CD14-positive monocyte (primary cell): ENCODE measurements at regions not wholly inside any gene's neighbourhood (a gene's known extent, or its start where the extent isn't known, plus 50 kb on each side); places are given as distances from the start of the nearest gene placed in this dataset.

Experiments used
- DNase-seq, 3 donors: peaks; one replicate each; pipeline ENCODE4 v3.0.0-alpha.2; 2011 to 2022
- H2AFZ ChIP-seq: 2 replicates; pipeline ENCODE4 v1.6.0; 2012; ENCODE audit warnings: mild to moderate bottlenecking, low read depth, low read length, inconsistent platforms; ENCODE audit not compliant: insufficient read depth, poor library complexity, severe bottlenecking
- H3K27ac ChIP-seq, 2 donors: 1 replicate in 1 of 2; 2 replicates in 1 of 2; pipeline ENCODE4 v1.5.1; 2012 to 2013; ENCODE audit warnings: low read length in 2 of 2, control low read depth in 1 of 2, inconsistent platforms in 1 of 2, low read depth in 1 of 2, mild to moderate bottlenecking in 1 of 2
- H3K27me3 ChIP-seq, 2 donors: one replicate each; pipeline versions ENCODE4 v1.6.0 to v1.6.1; 2011 to 2013; ENCODE audit warnings: low read length in 2 of 2; ENCODE audit not compliant: control insufficient read depth in 2 of 2, insufficient read depth in 2 of 2
- H3K36me3 ChIP-seq, 2 donors: replicated peaks in 1 of 2; 1 replicate in 1 of 2; 2 replicates in 1 of 2; pipeline versions ENCODE4 v1.5.1 to v1.6.1; 2012 to 2013; ENCODE audit warnings: low read length in 2 of 2, control low read depth in 1 of 2, inconsistent platforms in 1 of 2, mild to moderate bottlenecking in 1 of 2; ENCODE audit not compliant: insufficient read depth in 2 of 2, control insufficient read depth in 1 of 2
- H3K4me1 ChIP-seq, 2 donors: 1 replicate in 1 of 2; 2 replicates in 1 of 2; pipeline versions ENCODE4 v1.5.1 to v1.6.1; 2012 to 2013; ENCODE audit warnings: low read length in 2 of 2, control low read depth in 1 of 2, inconsistent platforms in 1 of 2, mild to moderate bottlenecking in 1 of 2, moderate library complexity in 1 of 2; ENCODE audit not compliant: insufficient read depth in 2 of 2, control insufficient read depth in 1 of 2
- H3K4me2 ChIP-seq: replicated peaks from 2 replicates; pipeline ENCODE3; 2012; ENCODE audit warnings: low read length, moderate library complexity, mild to moderate bottlenecking; ENCODE audit not compliant: poor library complexity, severe bottlenecking; ENCODE audit errors: extremely low read depth
- H3K4me3 ChIP-seq, 3 experiments: fragments of 200-600 bp in 1 of 3; sonication (generic) in 1 of 3; replicated peaks in 1 of 3; 1 replicate in 2 of 3; 2 replicates in 1 of 3; pipeline ENCODE4 v1.5.1; 2011 to 2013; ENCODE audit warnings: low read length in 3 of 3, mild to moderate bottlenecking in 3 of 3, control low read depth in 2 of 3, low read depth in 2 of 3, inconsistent platforms in 1 of 3, moderate library complexity in 1 of 3
- H3K79me2 ChIP-seq: 2 replicates; pipeline ENCODE4 v1.6.0; 2012; ENCODE audit warnings: mild to moderate bottlenecking, control low read depth, inconsistent platforms, low read length, moderate library complexity; ENCODE audit not compliant: insufficient read depth
- H3K9ac ChIP-seq: 2 replicates; pipeline ENCODE4 v1.6.0; 2017; ENCODE audit warnings: low read length, mild to moderate bottlenecking; ENCODE audit not compliant: insufficient read depth, poor library complexity, severe bottlenecking
- H3K9me3 ChIP-seq, 2 donors: replicated peaks in 1 of 2; 1 replicate in 1 of 2; 2 replicates in 1 of 2; pipeline versions ENCODE4 v1.5.1 to v1.6.1; 2012 to 2013; ENCODE audit warnings: low read length in 2 of 2, control low read depth in 1 of 2; ENCODE audit not compliant: control insufficient read depth in 1 of 2, insufficient read depth in 1 of 2
- H4K20me1 ChIP-seq: 2 replicates; pipeline ENCODE4 v1.6.0; 2012; ENCODE audit warnings: mild to moderate bottlenecking, low read length, control low read depth, moderate library complexity; ENCODE audit not compliant: insufficient read depth
- H3K27ac Mint-ChIP-seq, 7 donors: one replicate each; pipeline ENCODE4 v1.8.0; 2020; ENCODE audit warnings: mild to moderate bottlenecking in 7 of 7, mixed read lengths in 7 of 7, moderate library complexity in 6 of 7, inconsistent platforms in 2 of 7
- H3K27me3 Mint-ChIP-seq, 3 donors: one replicate each; pipeline ENCODE4 v1.8.0; 2021 to 2022; ENCODE audit warnings: low read depth in 3 of 3, mild to moderate bottlenecking in 3 of 3, mixed read lengths in 3 of 3, moderate library complexity in 3 of 3, inconsistent platforms in 1 of 3
- H3K36me3 Mint-ChIP-seq, 2 donors: one replicate each; pipeline ENCODE4 v1.8.0; 2020; ENCODE audit warnings: mixed read lengths in 2 of 2, inconsistent platforms in 1 of 2, mild to moderate bottlenecking in 1 of 2
- H3K4me1 Mint-ChIP-seq: one replicate; pipeline ENCODE4 v1.8.0; 2020; ENCODE audit warnings: mild to moderate bottlenecking, mixed read lengths
- H3K4me3 Mint-ChIP-seq, 2 donors: one replicate each; pipeline ENCODE4 v1.8.0; 2020; ENCODE audit warnings: mild to moderate bottlenecking in 2 of 2, mixed read lengths in 2 of 2, moderate library complexity in 1 of 2
- H3K9me3 Mint-ChIP-seq, 7 donors: one replicate each; pipeline ENCODE4 v1.8.0; 2020 to 2022; ENCODE audit warnings: mixed read lengths in 7 of 7, mild to moderate bottlenecking in 6 of 7, moderate library complexity in 6 of 7, inconsistent platforms in 2 of 7
- CTCF ChIP-seq: fragments of 200-600 bp; IDR thresholded peaks from one replicate; pipeline ENCODE4 v1.8.0; 2022; ENCODE audit warnings: antibody characterized with exemption, mild to moderate bottlenecking
- WGBS: methylation state at CpG from one replicate; pipeline ENCODE4 v1.1.5; 2013; ENCODE audit warnings: missing lambda C conversion rate; ENCODE audit not compliant: insufficient coverage; 5-methylcytosine and 5-hydroxymethylcytosine counted together
- intact Hi-C, 2 donors: fragments of 100-400 bp; cut with micrococcal nuclease; formaldehyde crosslinking; loops; one replicate each; pipeline versions ENCODE4 v1.15.0 to v1.15.1; 2023

DNA sequence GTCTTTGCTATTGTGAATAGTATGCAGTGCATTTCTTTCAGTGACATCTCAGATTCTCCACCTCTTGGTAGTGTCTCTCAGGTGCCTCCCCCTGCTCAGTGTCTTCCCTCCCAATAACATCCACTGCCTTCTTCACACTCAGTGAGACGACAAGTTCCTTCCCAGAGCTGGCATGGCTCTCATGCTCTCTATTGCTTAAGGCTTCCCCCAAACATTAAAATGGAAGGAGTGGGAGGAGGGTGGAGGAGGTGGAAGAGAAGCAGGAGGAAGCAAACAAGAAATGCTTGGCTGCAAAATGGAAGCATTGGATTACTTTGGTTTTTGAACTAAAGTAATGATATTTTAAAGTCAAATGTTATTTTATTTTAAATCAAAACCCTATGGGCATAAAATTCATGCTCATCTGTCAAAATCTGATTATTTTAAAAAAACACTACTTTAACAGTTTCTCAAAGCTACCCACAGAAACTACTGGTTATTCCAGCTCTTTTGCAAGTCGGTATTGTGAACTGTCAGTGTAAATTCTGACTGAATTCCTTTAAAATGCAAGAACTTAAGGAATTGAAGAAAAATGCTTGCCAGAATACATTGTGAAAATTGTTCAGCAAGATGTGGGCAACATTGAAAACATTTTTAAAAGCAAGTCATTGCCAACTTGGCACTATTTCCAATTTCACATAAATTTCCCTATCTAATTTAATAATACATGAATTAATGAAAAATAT lies 727.6 kb upstream of the ARGLU1 start:
- intact Hi-C loops, result no loop called here
- Histone ChIP-seq H3K4me3 (no peak overlapping the region), H2AFZ (no peak overlapping the region), H3K9ac (no peak overlapping the region), H3K36me3 (no peaks in the 10 kb centered on the region), H4K20me1 (no peaks in the 10 kb centered on the region), H3K27ac (no peak overlapping the region), H3K27me3 (no peaks in the 10 kb centered on the region), H3K9me3 (peaks cover 0 to 3% of the 10 kb centered on the region in 2 donors), H3K4me2 (no peak overlapping the region), H3K4me1 (no peaks in the 10 kb centered on the region), H3K79me2 (no peaks in the 10 kb centered on the region)
- Mint-ChIP-seq H3K27ac (no peak overlapping the region), H3K4me3 (no peak overlapping the region), H3K9me3 (peaks cover 0 to 3% (median 0%) of the 10 kb centered on the region in 7 donors), H3K4me1 (no peaks in the 10 kb centered on the region), H3K27me3 (peaks cover 0 to 1% (median 0%) of the 10 kb centered on the region in 3 donors), H3K36me3 (no peaks in the 10 kb centered on the region)
- TF ChIP-seq CTCF, result no peak
- no CpG with 5 or more reads among the region's 2 CpGs for WGBS
- DNase-seq, result no peak

- Histone ChIP-seq H3K27ac (no peak overlapping the region), H3K27me3 (no peaks in the 10 kb centered on the region), H3K4me2 (no peak overlapping the region), H3K36me3 (no peaks in the 10 kb centered on the region), H3K4me3 (no peak overlapping the region), H2AFZ (no peak overlapping the region), H3K9me3 (peaks cover 3 to 5% of the 10 kb centered on the region in 2 donors), H3K4me1 (no peaks in the 10 kb centered on the region), H3K9ac (no peak overlapping the region), H4K20me1 (no peaks in the 10 kb centered on the region), H3K79me2 (no peaks in the 10 kb centered on the region)
- Mint-ChIP-seq H3K27me3 (peaks cover 0 to 1% (median 0%) of the 10 kb centered on the region in 3 donors), H3K27ac (no peak overlapping the region), H3K4me3 (no peak overlapping the region), H3K36me3 (no peaks in the 10 kb centered on the region), H3K9me3 (peaks cover 0 to 5% (median 2%) of the 10 kb centered on the region in 7 donors), H3K4me1 (no peaks in the 10 kb centered on the region)
- WGBS, result no CpG with 5 or more reads among the region's 3 CpGs
- intact Hi-C loops, result no loop called here
- no peak for DNase-seq
- no peak for TF ChIP-seq CTCF
These were observed 726.0 kb upstream of the ARGLU1 start for GRCh38 chr13:107293924-107294323.
